Loucy (cell line): ENCODE measurements at regions not wholly inside any gene's neighbourhood (a gene's known extent, or its start where the extent isn't known, plus 50 kb on each side); places are given as distances from the start of the nearest gene placed in this dataset.

Source experiments
- H2AFZ ChIP-seq: fragments of 200-600 bp; sonication (generic); 2 replicates; pipeline ENCODE4 v1.6.0; 2016; ENCODE audit warnings: antibody characterized with exemption, mild to moderate bottlenecking, low read length, moderate library complexity
- H3F3A ChIP-seq: fragments of 200-600 bp; 2 replicates; pipeline ENCODE4 v1.6.0; 2016; ENCODE audit warnings: antibody characterized with exemption, low read depth, mild to moderate bottlenecking
- H3K27me3 ChIP-seq: fragments of 200-600 bp; sonication (generic); 2 replicates; pipeline ENCODE4 v1.6.1; 2014; ENCODE audit warnings: low read length, mild to moderate bottlenecking; ENCODE audit not compliant: insufficient read depth, poor library complexity, severe bottlenecking
- H3K36me3 ChIP-seq: fragments of 200-600 bp; sonication (generic); 2 replicates; pipeline ENCODE4 v1.6.1; 2016; ENCODE audit warnings: low read length; ENCODE audit not compliant: insufficient read depth
- H3K4me1 ChIP-seq: fragments of 200-600 bp; sonication (generic); 2 replicates; pipeline ENCODE4 v1.5.1; 2014; ENCODE audit warnings: low read length, mild to moderate bottlenecking; ENCODE audit not compliant: insufficient read depth, poor library complexity, severe bottlenecking
- H3K4me2 ChIP-seq: fragments of 200-600 bp; sonication (generic); 2 replicates; pipeline ENCODE4 v1.6.0; 2014; ENCODE audit warnings: antibody characterized with exemption, low read length, low read depth, mild to moderate bottlenecking; ENCODE audit not compliant: poor library complexity, severe bottlenecking
- H3K4me3 ChIP-seq: fragments of 200-600 bp; sonication (generic); 2 replicates; pipeline ENCODE4 v1.5.1; 2014; ENCODE audit warnings: low read length, mild to moderate bottlenecking, mixed read lengths; ENCODE audit not compliant: poor library complexity, severe bottlenecking
- H3K79me2 ChIP-seq: fragments of 200-600 bp; sonication (generic); 2 replicates; pipeline ENCODE4 v1.6.1; 2014; ENCODE audit warnings: low read length; ENCODE audit not compliant: insufficient read depth
- H3K9ac ChIP-seq: fragments of 200-600 bp; sonication (generic); 2 replicates; pipeline ENCODE4 v1.6.0; 2014; ENCODE audit warnings: mild to moderate bottlenecking, low read depth, low read length, moderate library complexity; ENCODE audit not compliant: poor library complexity, severe bottlenecking
- H3K9me2 ChIP-seq: fragments of 200-600 bp; sonication (generic); replicated peaks from 2 replicates; pipeline ENCODE4 v1.6.1; 2016; ENCODE audit warnings: low read depth, low read length, mixed read lengths
- H3K9me3 ChIP-seq: fragments of 200-600 bp; sonication (generic); 2 replicates; pipeline ENCODE4 v1.6.1; 2014; ENCODE audit warnings: mild to moderate bottlenecking, antibody characterized with exemption, low read length, low read depth; ENCODE audit not compliant: insufficient read depth
- H4K20me1 ChIP-seq: fragments of 200-600 bp; sonication (generic); 2 replicates; pipeline ENCODE4 v1.6.0; 2014; ENCODE audit warnings: antibody characterized with exemption, low read length, mild to moderate bottlenecking; ENCODE audit not compliant: insufficient read depth, poor library complexity, severe bottlenecking
- EZH2phosphoT487 ChIP-seq: fragments of 200-600 bp; IDR thresholded peaks from 2 replicates; pipeline ENCODE4 v1.6.1; 2018; ENCODE audit warnings: antibody characterized with exemption, mild to moderate bottlenecking, moderate library complexity, borderline replicate concordance
- TF ChIP-seq, protein P1 (sequence below): fragments of 200-600 bp; sonication (generic); conservative IDR thresholded peaks from 2 replicates; pipeline ENCODE4 v1.5.1; 2014; ENCODE audit warnings: mild to moderate bottlenecking, antibody characterized with exemption, low read length

GRCh38 chr6:21462519-21462852 lies 131.1 kb upstream of the SOX4 start:
- H3K36me3 ChIP-seq = no peaks in the 10 kb centered on the region
- no peak overlapping the region for H3K4me3 ChIP-seq
- no peaks in the 10 kb centered on the region for H3K27me3 ChIP-seq
- H3F3A ChIP-seq = no peaks in the 10 kb centered on the region
- H3K79me2 ChIP-seq = no peaks in the 10 kb centered on the region
- no peaks in the 10 kb centered on the region for H3K9me2 ChIP-seq
- H4K20me1 ChIP-seq = no peaks in the 10 kb centered on the region
- no peak for TF ChIP-seq EZH2phosphoT487
- TF ChIP-seq, protein P1, sequence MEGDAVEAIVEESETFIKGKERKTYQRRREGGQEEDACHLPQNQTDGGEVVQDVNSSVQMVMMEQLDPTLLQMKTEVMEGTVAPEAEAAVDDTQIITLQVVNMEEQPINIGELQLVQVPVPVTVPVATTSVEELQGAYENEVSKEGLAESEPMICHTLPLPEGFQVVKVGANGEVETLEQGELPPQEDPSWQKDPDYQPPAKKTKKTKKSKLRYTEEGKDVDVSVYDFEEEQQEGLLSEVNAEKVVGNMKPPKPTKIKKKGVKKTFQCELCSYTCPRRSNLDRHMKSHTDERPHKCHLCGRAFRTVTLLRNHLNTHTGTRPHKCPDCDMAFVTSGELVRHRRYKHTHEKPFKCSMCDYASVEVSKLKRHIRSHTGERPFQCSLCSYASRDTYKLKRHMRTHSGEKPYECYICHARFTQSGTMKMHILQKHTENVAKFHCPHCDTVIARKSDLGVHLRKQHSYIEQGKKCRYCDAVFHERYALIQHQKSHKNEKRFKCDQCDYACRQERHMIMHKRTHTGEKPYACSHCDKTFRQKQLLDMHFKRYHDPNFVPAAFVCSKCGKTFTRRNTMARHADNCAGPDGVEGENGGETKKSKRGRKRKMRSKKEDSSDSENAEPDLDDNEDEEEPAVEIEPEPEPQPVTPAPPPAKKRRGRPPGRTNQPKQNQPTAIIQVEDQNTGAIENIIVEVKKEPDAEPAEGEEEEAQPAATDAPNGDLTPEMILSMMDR = no peak
- H3K4me1 ChIP-seq = no peaks in the 10 kb centered on the region
- no peaks in the 10 kb centered on the region for H3K9me3 ChIP-seq
- no peak overlapping the region for H3K4me2 ChIP-seq
- no peak overlapping the region for H3K9ac ChIP-seq
- no peak overlapping the region for H2AFZ ChIP-seq

- TF ChIP-seq, protein P1 = no peak
- TF ChIP-seq EZH2phosphoT487 = no peak
- H3K9ac ChIP-seq = no peak overlapping the region
- H3K4me1 ChIP-seq = no peaks in the 10 kb centered on the region
- H3K9me3 ChIP-seq = no peaks in the 10 kb centered on the region
- H3K79me2 ChIP-seq = no peaks in the 10 kb centered on the region
- no peaks in the 10 kb centered on the region for H3F3A ChIP-seq
- no peak overlapping the region for H3K4me2 ChIP-seq
- no peak overlapping the region for H3K4me3 ChIP-seq
- H3K9me2 ChIP-seq = no peaks in the 10 kb centered on the region
- H3K27me3 ChIP-seq = no peaks in the 10 kb centered on the region
- H2AFZ ChIP-seq = no peak overlapping the region
- no peaks in the 10 kb centered on the region for H3K36me3 ChIP-seq
- no peaks in the 10 kb centered on the region for H4K20me1 ChIP-seq
These were observed 126.5 kb upstream of the SOX4 start for GRCh38 chr6:21467091-21467490.

GRCh38 chr6:21468461-21468860 lies 125.1 kb upstream of the SOX4 start:
- no peak overlapping the region for H3K4me2 ChIP-seq
- H3K27me3 ChIP-seq = no peaks in the 10 kb centered on the region
- H3K4me1 ChIP-seq = no peaks in the 10 kb centered on the region
- H3K36me3 ChIP-seq = no peaks in the 10 kb centered on the region
- TF ChIP-seq EZH2phosphoT487 = no peak
- TF ChIP-seq, protein P1 = no peak
- H3K9ac ChIP-seq = no peak overlapping the region
- H4K20me1 ChIP-seq = no peaks in the 10 kb centered on the region
- no peaks in the 10 kb centered on the region for H3F3A ChIP-seq
- no peaks in the 10 kb centered on the region for H3K79me2 ChIP-seq
- no peak overlapping the region for H3K4me3 ChIP-seq
- H3K9me2 ChIP-seq = no peaks in the 10 kb centered on the region
- no peaks in the 10 kb centered on the region for H3K9me3 ChIP-seq
- no peak overlapping the region for H2AFZ ChIP-seq
